GM19328 (cell line): ENCODE measurements at regions not wholly inside any gene's neighbourhood (a gene's known extent, or its start where the extent isn't known, plus 50 kb on each side); places are given as distances from the start of the nearest gene placed in this dataset.
"Not testable (repeated sequence)": the region's sequence is repeated elsewhere in the genome, so short reads cannot be mapped to it uniquely, and the experiment has no call there.

ENCODE experiments used
- ATAC-seq: cut with Tn5 transposase; IDR thresholded peaks from one replicate; pipeline ENCODE4 v1.9.1; 2021; ENCODE audit warnings: mild to moderate bottlenecking, moderate library complexity; ENCODE audit not compliant: unreplicated experiment

- ATAC-seq: no peak
Observed at GRCh38 chr14:37650356-37651037, 55.1 kb downstream of the TTC6 start.

- ATAC-seq: no peak
Observed at GRCh38 chr14:37652042-37652441, 56.6 kb downstream of the TTC6 start.

- no peak for ATAC-seq
Observed at GRCh38 chr14:37655418-37655817, 60.0 kb downstream of the TTC6 start.

- ATAC-seq: no peak
Observed at GRCh38 chr14:37658156-37658555, 62.7 kb downstream of the TTC6 start.

GRCh38 chr14:37663498-37663897, 68.1 kb downstream of the TTC6 start:
- ATAC-seq: no peak

GRCh38 chr14:37665479-37665878, 70.0 kb downstream of the TTC6 start:
- no peak for ATAC-seq

GRCh38 chr14:37665951-37666350, 70.5 kb downstream of the TTC6 start:
- no peak for ATAC-seq

- no peak for ATAC-seq
Observed at GRCh38 chr14:37668646-37669045, 73.2 kb downstream of the TTC6 start.

- no peak for ATAC-seq
Observed at GRCh38 chr14:37669242-37669641, 73.8 kb downstream of the TTC6 start.

GRCh38 chr14:37673439-37673838, 78.0 kb downstream of the TTC6 start:
- ATAC-seq: no peak

- no peak for ATAC-seq
Observed at GRCh38 chr14:37678916-37679315, 83.5 kb downstream of the TTC6 start.

- ATAC-seq: no peak
Observed at GRCh38 chr14:37681486-37681885, 86.1 kb downstream of the TTC6 start.

- not testable (repeated sequence) for ATAC-seq
Observed at GRCh38 chr14:37692680-37693079, 97.3 kb downstream of the TTC6 start.

GRCh38 chr14:37693420-37693819, 98.0 kb downstream of the TTC6 start:
- ATAC-seq: not testable (repeated sequence)

- ATAC-seq: no peak
Observed at GRCh38 chr14:37695866-37696265, 100.4 kb downstream of the TTC6 start.

- no peak for ATAC-seq
Observed at GRCh38 chr14:37697489-37698121, 102.2 kb downstream of the TTC6 start.

GRCh38 chr14:37698840-37699777, 103.7 kb downstream of the TTC6 start:
- no peak for ATAC-seq

- ATAC-seq: no peak
Observed at GRCh38 chr14:37707716-37708115, 112.3 kb downstream of the TTC6 start.

- ATAC-seq: no peak
Observed at GRCh38 chr14:37708481-37708880, 113.1 kb downstream of the TTC6 start.

- no peak for ATAC-seq
Observed at GRCh38 chr14:37709419-37710195, 114.2 kb downstream of the TTC6 start.

GRCh38 chr14:37711356-37711830, 116.0 kb downstream of the TTC6 start:
- ATAC-seq: no peak
